ENCODE measurements at regions not wholly inside any gene's neighbourhood (a gene's known extent, or its start where the extent isn't known, plus 50 kb on each side); places are given as distances from the start of the nearest gene placed in this dataset.

- no peak for TF ChIP-seq HDGF (IDR thresholded peaks at IDR 0.05; ENCODE audit: borderline replicate concordance)
- TF ChIP-seq TARDBP (IDR thresholded peaks at IDR 0.05) = no peak
Observed at GRCh38 chr1:113250161-113250560, 140.2 kb upstream of the MAGI3 start.

All from HEK293T (cell line).